ENCODE measurements at regions not wholly inside any gene's neighbourhood (a gene's known extent, or its start where the extent isn't known, plus 50 kb on each side); places are given as distances from the start of the nearest gene placed in this dataset.

GRCh38 chr2:19775838-19776237 lies 125.9 kb downstream of the TTC32 start:
- no peak for TF ChIP-seq REPIN1 (tag by site-specific recombination; IDR thresholded peaks at IDR 0.05; ENCODE audit: low read depth)
- TF ChIP-seq CTCF (tag by site-specific recombination; IDR thresholded peaks at IDR 0.05): no peak
- no peak for TF ChIP-seq ZNF302 (tag by site-specific recombination; IDR thresholded peaks at IDR 0.05; ENCODE audit: low read depth)
- TF ChIP-seq ZNF433 (tag by site-specific recombination; IDR thresholded peaks at IDR 0.05; ENCODE audit: low read depth): no peak
- TF ChIP-seq ZBTB10 (tag by site-specific recombination; IDR thresholded peaks at IDR 0.05): no peak
- TF ChIP-seq ZSCAN5A (tag by site-specific recombination; IDR thresholded peaks at IDR 0.05): no peak
- no peak for TF ChIP-seq REST (tag by site-specific recombination; IDR thresholded peaks at IDR 0.05)
- TF ChIP-seq ZNF639 (tag by site-specific recombination; IDR thresholded peaks at IDR 0.05): no peak
- no peak for TF ChIP-seq HOXC10 (CRISPR knock-in tag; IDR thresholded peaks at IDR 0.05)
